Activated CD4-positive, alpha-beta T cell treated with anti-CD3 and anti-CD28 coated beads, Interleukin-2, amount 50 U/mL, for 4 hours (primary cell): ENCODE measurements at regions not wholly inside any gene's neighbourhood (a gene's known extent, or its start where the extent isn't known, plus 50 kb on each side); places are given as distances from the start of the nearest gene placed in this dataset.

ENCODE experiments used
- DNase-seq, 2 experiments: peaks; one replicate each; pipeline ENCODE4 v3.0.0-alpha.2; 2020

DNA sequence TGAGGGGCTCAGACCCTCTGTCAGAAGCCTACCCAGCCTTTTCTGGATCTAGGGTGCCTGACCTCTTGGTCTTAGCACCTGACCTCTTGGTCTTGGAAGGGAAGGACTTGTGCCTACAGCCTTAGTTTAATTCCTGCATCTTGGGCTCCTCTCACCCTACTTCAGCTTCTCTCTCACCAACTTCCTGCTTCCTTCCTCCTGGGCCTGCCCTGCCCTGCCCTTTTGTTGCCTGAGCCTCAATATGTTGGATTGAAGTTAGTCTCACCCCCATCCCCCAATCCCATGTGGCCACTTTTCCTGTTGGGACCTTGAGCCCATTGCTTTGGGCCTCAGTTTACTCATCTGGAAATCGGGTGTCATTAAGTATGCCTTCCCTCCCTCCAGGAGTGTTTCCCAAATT is 206.2 kb upstream of the SKOR2 start:
- DNase-seq: no peak

DNA sequence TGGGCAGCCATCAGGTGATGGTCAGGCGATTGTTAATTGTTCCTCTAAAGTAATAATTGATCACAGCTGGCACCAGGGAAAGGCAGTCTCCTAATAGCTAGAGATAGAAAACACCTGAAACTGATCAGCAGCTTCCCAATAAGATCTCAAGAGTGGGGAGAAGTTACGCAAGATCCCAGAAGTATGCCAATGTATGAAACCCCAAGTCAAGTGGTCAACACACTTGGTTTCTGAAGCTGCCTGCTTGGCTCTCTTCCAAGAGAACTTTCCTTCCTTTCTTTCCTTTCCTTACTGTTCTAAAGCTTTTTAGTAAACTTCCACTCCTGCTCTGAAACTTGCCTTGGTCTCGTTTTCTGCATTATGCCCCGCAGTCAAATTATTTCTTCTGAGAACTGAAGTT is 201.6 kb upstream of the SKOR2 start:
- DNase-seq: no peak

DNA sequence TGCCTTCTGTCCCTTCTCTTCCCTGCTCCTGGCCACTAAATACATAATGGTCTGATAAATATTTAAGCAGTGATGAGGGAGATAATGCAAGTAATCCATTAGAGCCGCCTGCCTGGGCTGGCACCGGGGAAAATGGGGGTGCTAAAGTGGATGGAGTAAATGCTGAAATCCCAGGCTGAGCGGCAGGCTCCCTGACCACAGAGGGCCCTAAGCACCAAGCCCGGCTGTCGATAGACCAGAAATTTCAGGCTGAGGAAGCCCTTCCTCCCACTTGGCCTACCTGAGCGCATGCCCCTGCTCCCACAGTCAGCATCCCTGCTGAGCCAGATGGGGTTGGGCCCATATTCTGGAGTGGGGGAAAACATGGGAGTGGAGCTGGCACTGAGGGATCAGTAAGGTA is 197.5 kb upstream of the SKOR2 start:
- DNase-seq: no peak

DNA sequence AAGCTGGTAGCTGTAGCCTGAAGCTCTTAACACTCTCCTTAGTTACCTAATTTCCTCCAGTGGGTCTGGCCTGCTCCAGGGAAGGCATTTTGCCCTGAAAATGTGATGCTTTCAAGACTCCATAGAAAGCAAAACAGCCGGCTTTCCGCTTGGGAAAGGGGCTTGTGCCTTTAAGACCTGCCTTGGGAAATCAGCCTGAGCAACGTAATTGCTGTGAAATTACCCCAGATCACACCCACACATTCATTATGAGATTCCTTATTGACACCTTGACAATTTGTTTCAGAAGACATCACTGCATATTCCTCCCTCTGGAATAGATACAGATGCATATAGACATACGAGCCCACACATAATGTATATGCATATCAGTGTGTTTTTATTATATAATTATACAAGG is 190.5 kb upstream of the SKOR2 start:
- DNase-seq: no peak

DNA sequence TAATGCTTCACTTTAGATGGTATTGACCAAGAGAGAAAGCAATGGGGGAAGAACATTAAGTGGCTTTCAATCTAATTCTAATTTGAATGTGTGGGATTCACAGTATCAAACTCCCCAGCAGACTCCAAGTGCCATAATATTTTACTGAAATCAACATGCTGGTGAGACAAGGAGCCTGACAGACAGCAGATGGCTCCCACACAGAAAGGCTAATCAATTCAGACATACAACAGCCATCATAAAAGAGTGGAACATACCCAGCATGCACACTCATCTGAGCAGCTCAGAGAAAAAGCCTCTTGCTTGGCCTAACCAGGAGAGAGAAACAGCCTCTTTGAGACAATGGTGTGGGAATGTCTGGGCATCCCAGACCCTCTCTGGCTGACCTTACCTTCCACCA is 186.5 kb upstream of the SKOR2 start:
- no peak for DNase-seq

DNA sequence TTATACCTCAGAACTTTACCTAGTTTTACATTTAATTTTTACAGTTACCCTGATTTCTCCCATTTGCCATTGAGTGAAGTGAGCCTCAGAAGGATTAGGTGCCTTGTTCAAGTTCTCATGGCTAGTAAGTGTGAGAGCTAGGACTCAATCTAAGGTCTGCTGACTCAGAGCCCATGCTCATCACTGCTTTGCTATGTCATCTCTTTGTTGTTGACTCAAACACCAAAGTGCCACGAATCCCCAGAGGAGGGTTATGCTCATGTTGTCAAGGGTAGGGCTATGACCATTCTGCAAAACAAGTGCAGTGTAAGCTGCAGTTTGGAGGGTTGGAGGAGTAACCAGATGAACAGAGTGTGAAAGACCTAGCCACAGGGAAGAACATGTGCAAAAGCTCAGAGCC is 185.4 kb upstream of the SKOR2 start:
- no peak for DNase-seq

DNA sequence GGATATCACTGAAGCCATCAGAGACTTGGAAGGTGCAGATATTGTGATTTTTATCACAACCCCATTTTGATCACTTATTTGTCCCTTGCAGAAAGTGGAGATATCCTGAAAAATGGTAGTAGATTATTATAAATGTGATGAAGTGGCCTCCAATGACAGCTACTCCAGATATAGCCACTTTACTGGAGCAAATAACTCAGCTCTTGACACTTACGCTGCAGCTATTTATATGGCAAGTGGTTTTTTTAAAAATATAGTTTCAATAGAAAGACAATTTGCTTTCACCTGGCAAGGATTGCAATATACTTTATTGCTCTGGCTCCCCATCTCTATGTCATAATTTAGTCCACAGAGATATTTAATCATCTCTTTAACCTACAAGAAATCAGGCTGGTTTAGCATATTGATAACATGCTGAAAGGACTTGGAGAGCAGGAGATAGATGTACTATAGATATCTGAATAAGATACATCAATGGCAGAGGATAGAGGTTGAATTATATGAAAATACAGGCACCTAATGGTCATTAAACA is 182.8 kb upstream of the SKOR2 start:
- no peak for DNase-seq

DNA sequence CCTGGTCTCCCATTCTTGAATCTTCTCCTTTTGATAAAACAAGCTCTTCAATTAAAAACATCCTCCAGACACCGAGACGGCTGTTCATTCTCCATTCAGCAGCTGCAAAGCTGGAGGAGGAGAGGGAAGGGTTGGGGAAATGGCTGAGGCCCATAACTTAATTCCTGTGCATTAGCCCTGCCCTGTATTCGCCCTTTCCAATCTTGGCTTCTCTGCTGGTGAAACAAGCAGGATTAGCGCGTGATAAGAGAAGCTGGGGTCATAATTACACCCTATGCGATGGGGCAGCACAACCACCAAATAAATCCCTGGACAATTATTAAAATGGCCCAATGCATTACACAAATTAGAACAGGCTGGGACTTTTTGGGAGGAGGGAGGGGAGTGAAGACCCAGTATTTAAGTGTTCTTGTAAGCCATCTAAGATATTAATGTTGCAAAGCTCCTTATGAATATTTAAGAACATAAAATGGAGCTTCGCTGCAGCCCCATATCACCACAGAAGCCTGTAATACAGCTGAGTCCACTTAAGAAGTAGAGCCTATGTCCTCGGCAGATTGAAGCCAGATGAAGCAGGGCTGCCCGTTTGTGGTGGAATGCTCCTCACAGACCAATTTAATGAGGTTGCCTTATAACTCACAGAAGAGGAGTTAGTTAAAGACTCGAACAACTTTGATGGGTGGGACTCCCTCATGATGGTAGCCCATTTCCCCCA is 176.6 kb upstream of the SKOR2 start:
- DNase-seq: no peak

DNA sequence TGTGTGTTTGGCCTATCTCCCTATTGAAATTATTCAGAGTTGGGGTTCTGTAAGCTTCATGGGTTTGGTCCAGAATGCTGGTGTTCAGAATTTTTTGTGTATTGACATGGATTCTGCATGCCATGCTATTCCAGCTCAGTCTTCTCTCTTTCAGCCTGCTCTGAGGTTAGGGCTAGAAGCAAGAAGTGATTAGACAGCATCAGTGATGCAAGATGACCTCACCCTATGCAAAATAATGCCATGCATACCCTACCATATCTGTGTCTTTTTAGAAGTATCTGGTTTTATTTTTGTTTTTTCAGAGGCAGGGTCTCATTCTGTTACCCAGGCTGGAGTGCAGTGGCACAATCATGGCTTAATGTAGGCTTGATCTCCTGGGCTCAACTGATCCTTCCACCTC is 175.6 kb upstream of the SKOR2 start:
- DNase-seq: no peak

DNA sequence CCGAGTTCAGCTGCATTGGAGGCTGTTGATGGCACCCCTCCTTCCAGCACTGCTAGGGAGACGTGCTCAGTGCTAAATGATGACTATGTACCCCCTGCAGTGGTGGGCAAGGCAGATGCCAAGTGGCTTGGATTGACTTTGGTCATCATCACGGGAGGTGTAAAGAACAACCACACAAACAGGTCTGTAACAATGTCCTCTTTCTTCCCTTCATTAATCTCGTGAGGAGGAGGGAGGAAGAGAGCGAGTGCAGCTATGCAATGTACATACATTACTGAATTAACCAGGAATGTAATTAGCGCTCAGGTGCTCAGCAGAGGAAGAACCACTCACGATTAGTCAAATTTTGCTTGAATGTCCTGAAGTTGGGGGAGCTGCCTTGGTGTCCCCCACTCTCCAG is 173.9 kb upstream of the SKOR2 start:
- DNase-seq: no peak

DNA sequence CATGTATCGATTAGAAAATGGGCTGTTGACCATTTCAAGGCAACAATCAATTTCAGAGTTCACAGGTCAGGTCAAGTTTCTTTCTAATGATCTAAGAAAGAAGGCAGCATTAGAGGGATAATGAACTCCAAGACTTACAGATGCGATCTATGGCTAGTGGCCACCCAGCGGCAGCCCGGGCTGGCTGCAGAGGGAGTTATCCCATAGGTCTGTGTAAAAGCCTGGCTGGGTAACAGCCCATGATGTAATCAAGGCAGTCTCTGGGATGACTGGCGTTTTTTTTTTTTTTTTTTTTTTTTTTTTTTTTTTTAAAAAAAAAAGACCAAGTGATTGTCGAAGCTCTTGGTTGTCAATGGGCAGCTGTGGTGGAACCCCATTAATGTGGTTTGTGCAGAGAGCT is 171.1 kb upstream of the SKOR2 start:
- DNase-seq: no peak

DNA sequence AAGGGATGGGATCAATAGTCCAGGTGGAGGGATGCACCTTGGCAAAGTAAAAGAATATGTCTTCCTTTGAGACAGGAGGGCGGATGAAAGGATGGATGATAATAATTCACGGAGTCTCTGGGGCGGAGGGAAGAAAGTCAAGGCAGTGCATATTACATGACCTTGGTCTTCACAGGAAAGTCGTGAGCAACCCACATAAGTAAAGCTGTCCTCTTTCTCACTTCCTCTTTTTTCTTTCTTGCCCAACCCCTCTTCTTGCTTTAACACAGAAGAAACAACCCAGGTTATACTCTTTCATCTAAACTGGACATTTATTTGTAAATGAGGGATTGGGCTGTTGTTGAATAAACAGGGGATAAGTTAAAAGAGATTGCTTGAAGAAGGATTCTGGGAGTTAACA is 168.7 kb upstream of the SKOR2 start:
- no peak for DNase-seq

DNA sequence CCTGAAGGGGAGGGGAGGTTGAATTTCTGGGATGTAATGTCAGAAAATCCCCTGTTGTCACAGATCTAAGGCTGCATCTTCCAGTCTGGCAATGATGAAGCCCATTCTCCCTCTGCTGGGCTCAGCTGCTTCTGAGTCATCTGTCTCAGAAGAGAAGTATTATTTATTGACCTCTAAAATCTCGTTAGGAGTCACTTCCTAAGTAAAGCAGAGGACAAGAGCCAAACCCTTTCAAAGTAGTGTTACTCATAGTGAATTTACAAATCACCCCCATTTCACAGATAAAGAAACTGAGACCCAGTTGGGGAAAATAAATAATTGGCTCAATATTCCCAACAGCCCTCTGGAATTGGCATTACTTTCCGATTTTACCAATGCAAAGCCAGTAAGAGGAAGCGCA is 167.3 kb upstream of the SKOR2 start:
- no peak for DNase-seq

DNA sequence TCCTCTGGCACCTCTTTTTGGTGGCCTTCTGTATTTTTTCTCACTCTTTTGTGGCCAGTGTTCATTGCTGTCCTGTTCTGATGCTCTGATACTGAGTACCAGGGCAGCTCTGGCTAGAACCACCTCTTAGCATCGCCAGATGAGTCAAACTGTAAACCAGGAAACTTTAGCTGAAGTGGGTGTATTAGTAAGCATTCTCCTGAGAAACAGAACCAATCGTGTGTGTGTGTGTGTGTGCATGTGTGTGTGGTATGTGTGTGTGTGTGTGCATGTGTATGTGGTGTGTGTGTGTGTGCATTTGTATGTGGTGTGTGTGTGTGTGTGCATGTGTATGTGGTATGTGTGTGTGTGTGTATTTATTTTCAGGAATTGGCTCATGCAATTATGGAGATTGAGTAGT is 166.3 kb upstream of the SKOR2 start:
- DNase-seq: no peak

DNA sequence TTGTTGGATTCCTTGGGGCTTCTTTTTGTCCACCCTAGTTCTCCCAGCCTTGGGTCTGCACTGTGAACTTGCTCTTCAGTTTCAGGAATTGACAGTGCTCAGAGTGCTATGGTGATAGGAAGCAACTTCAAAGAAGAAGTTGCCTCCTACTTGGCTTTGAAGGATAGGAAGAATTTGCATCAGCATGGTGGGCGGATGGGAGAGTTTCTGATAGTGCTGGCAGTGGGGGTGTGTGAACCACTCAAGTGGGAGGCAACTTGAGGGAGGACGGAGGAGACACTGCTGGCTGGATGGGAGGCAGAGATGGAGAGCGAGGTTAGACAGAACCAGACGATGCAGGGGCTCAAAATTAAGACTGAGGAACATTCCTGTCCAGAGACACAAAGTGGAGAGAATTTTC is 164.4 kb upstream of the SKOR2 start:
- no peak for DNase-seq

DNA sequence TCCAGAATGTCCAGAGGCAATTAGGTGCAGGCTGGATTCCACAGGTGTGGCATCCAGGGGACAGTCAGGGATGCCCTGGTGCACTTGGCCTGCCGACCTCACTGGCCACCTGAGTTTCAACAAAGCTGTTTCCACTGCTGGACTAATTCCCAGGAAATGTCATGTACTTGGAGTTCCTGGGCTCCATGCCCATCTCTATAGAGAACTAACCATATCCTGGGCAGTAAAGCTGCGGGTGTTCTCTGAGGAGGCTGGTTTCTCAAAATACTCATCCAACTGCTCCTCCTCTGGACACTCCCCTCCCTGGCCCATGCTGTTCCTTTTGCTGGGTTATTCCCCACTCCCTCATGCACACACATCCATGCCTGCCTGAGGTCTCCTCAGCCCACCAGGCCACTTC is 161.9 kb upstream of the SKOR2 start:
- DNase-seq: no peak

DNA sequence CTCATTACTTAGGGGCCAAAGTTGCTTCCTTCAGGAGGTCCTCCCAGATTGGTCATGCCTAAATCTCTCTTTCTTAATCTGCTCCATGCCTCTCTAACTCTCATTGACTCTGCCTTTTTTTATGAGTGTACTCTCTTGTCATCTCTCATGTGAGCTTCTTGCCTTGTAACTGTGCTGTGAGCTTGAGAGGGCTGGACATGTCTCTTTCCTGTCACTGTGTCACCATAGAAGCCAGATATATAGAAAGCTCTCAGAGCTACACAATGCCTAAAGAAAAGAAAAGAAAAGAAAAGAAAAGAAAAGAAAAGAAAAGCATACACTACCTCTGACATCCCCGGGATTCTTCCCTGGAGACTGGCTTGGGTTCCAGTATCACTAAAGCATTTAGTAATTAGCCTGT is 161.5 kb upstream of the SKOR2 start:
- DNase-seq: no peak

DNA sequence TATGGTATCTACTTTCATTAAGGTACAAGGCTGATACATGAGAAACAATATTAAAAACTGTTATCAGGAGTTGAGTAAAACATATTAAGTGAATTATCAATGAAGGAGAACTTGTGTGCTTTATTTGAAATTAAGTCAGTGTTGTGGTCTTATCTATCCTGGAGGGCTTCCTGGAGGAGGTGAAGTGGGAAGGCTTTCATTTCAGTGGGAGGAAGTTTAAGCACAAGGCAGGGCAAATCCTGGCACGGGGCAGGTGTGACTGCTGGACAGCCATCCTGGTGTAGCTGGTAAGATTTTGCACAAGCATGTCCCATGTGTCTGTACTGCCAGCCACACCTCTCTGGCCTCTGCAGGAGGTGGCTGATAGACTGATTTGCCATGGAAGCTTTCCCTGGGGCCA is 159.7 kb upstream of the SKOR2 start:
- DNase-seq: no peak

DNA sequence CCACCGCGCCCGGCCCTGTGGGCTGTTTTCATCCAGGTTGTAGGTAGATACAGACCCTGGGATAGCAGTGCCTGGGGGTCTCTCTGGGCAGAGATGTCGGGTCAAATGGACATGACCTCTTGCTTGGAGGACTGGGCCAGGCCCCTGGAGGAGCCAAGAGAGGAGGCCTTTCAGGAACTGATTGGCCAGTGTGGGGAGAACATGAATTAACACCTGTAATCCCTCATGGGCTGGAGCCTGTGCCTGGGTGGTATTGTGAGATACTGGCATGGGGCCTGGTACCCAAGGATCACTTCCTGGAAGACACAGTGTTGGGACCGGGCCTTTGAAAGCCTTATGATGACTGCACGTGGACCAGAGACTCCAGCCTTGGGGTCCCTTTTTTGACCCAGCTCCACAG is 158.7 kb upstream of the SKOR2 start:
- no peak for DNase-seq

DNA sequence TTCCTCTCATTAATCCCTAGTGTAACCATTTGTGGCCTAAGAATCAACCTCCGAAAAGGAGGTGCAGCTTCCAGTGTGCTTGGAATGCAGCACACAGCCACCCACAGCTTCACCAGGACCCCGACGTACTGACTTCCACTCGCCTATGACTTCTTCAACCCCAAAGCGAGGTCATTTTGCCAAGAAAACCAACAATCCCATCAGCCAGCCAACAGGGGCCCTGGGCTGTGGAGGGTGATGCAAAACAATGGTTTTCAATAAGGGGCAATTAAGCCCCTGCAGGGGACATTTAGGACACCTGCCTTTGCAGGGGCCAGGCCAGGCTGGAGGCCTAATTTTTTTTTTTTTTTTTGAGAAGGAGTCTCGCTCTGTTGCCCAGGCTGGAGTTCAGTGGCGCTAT is 158.1 kb upstream of the SKOR2 start:
- DNase-seq: no peak

DNA sequence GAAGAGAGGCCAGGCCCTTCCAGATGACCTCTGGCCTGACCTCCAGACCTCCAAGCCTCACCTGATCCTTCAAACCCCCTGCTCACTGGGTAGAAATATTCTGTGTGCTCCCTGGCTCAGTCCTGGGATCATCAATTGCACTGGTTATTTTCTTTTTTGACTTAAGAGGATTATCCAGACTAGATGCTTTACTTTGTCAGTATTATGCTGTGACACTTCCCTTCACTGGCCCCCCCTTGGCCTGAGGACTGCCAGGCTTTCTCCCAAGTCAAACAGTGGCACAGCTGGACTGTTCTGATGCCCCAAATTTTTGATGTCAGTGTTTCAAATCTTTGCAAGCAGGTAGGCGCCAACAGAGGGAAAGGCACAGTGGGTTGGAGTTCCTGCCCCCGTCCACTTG is 156.3 kb upstream of the SKOR2 start:
- no peak for DNase-seq

DNA sequence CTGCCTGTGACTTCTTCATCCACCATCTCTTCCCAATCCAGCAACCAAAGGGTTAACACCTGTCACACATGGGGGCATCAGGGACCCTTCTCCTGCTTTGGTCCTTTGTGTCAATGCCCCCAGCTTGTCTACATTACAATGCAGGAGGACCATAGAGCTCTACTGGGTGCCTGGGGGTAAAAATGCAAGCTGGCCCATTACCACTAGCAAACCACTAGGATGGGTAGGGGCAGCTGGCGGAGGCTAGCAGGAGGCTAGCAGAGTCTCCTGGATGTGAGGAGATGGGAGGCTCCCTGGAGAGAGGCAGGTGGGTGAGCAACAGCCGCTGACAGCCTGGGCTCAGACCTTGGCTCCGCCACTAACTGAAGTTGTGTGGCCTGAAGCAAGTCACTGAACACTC is 153.4 kb upstream of the SKOR2 start:
- no peak for DNase-seq

DNA sequence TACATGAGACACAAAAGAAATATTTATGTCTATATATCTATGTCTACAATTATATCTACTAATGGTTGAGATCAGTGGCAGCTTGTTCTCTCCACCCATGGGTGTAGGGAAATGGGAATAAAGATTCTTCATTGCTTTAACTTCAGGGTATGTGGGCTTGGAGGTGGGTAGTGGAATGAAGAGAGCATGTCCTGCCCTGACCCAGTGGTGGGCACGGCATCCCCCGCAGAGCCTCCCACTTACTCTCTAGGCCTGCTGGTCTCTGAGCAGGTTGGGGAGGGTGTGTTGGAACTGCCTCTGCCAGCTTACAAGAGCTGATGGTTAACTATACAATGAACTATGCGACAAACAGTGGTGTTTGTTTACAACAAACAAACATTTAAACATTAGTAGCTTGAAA is 152.5 kb upstream of the SKOR2 start:
- DNase-seq: no peak

DNA sequence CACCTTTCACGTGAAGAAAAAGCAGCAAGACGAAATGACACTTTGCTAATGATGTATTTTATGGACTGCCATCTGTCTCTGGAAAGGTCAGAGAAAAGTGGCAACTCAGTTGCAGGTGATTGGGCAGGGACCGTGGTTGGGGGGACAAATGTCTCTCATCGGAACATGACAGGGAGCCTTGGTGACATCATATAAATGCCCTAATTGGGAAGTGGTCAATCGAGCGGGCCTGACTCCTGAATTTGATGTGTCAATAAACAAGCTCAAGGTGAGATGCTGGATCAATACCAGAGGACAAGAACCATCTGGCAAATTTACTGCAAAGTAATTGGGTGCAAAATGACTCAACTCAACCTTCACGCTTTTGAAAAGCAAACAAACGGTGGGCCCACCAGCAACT is 151.9 kb upstream of the SKOR2 start:
- DNase-seq: no peak

DNA sequence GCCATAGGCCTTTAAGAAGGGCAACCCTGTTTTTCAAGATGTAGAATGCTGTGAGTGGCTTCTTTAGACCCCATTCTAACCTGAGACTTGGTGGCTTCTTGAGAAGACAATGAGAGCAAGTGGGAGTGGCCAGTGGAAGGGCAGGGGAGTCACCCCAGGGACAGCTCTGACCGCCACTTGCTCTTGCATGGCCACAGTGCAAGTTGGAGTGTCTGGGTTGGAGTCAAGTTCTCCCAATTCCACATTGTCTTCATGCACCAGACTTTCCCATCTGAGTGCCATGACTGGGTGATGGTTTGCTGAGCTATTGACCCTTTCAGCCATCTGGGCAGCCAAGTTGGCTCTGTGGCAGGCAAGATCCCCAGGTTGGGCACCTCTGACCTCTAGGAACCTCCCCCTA is 148.0 kb upstream of the SKOR2 start:
- DNase-seq: no peak
